B cell (primary cell): ENCODE measurements at regions not wholly inside any gene's neighbourhood (a gene's known extent, or its start where the extent isn't known, plus 50 kb on each side); places are given as distances from the start of the nearest gene placed in this dataset.

ENCODE experiments used
- EZH2 ChIP-seq: IDR thresholded peaks from 2 replicates; pipeline ENCODE4 v1.6.1; 2012; ENCODE audit warnings: borderline replicate concordance, low read depth, mild to moderate bottlenecking, moderate library complexity, low read length; ENCODE audit not compliant: insufficient read depth, poor library complexity, severe bottlenecking
- TF ChIP-seq, protein P1 (sequence below): fragments of 200-600 bp; IDR thresholded peaks from one replicate; pipeline ENCODE4 v1.8.0; 2022; ENCODE audit warnings: antibody characterized with exemption, mild to moderate bottlenecking

DNA sequence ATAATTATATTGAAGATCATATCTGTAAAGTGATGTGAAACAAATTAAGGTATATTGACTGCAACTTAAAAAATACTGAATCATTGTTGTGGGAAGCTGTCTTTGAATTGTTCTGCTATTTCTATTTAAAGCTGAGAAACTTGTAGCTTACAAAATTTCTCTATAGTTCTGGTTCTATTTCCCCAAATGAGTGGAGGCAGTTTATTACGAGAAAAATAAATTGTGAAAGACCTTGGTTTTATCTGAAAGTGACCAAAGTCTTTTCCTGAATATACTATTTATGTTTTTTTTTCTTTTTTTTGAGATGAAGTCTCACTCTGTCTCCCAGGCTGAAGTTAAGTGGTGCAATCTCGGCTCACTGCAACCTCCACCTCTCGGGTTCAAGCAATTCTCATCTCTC lies 165.4 kb downstream of the SH3BGRL start:
- TF ChIP-seq, protein P1, sequence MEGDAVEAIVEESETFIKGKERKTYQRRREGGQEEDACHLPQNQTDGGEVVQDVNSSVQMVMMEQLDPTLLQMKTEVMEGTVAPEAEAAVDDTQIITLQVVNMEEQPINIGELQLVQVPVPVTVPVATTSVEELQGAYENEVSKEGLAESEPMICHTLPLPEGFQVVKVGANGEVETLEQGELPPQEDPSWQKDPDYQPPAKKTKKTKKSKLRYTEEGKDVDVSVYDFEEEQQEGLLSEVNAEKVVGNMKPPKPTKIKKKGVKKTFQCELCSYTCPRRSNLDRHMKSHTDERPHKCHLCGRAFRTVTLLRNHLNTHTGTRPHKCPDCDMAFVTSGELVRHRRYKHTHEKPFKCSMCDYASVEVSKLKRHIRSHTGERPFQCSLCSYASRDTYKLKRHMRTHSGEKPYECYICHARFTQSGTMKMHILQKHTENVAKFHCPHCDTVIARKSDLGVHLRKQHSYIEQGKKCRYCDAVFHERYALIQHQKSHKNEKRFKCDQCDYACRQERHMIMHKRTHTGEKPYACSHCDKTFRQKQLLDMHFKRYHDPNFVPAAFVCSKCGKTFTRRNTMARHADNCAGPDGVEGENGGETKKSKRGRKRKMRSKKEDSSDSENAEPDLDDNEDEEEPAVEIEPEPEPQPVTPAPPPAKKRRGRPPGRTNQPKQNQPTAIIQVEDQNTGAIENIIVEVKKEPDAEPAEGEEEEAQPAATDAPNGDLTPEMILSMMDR, result no peak
- TF ChIP-seq EZH2, result no peak
